Lung (tissue), 11 donors: ENCODE measurements at regions not wholly inside any gene's neighbourhood (a gene's known extent, or its start where the extent isn't known, plus 50 kb on each side); places are given as distances from the start of the nearest gene placed in this dataset.

Experiments
- ATAC-seq: fragments of 200-7000 bp; cut with Tn5 transposase; one replicate; pipeline ENCODE4 v1.9.1; 2020; ENCODE audit warnings: moderate number of reproducible peaks; ENCODE audit not compliant: insufficient read depth, low FRiP score
- DNase-seq, 3 donors: peaks; one replicate each; pipeline ENCODE4 v3.0.0-alpha.2; 2013 to 2017
- H3K27ac ChIP-seq, 2 donors: one replicate each; pipeline ENCODE4 v1.5.1; 2013; ENCODE audit warnings: mild to moderate bottlenecking in 2 of 2, moderate library complexity in 2 of 2, control low read depth in 1 of 2, inconsistent platforms in 1 of 2, low read depth in 1 of 2, low read length in 1 of 2
- H3K27me3 ChIP-seq, 3 donors: one replicate each; pipeline ENCODE4 v1.5.1; 2013; ENCODE audit warnings: low read length in 2 of 3; ENCODE audit not compliant: control insufficient read depth in 3 of 3, insufficient read depth in 3 of 3
- H3K36me3 ChIP-seq, 4 donors: one replicate each; pipeline ENCODE4 v1.5.1; 2013; ENCODE audit warnings: low read length in 4 of 4, mild to moderate bottlenecking in 1 of 4, moderate library complexity in 1 of 4; ENCODE audit not compliant: control insufficient read depth in 4 of 4, insufficient read depth in 4 of 4
- H3K4me1 ChIP-seq, 5 donors: one replicate each; pipeline ENCODE4 v1.5.1; 2013; ENCODE audit warnings: low read length in 5 of 5, mild to moderate bottlenecking in 2 of 5, moderate library complexity in 1 of 5; ENCODE audit not compliant: control insufficient read depth in 5 of 5, insufficient read depth in 5 of 5
- H3K4me3 ChIP-seq: one replicate; pipeline ENCODE4 v1.5.1; 2013; ENCODE audit warnings: mild to moderate bottlenecking, control low read depth, moderate library complexity
- H3K9ac ChIP-seq, 2 donors: one replicate each; pipeline ENCODE4 v1.5.1; 2013; ENCODE audit warnings: low read length in 2 of 2, control low read depth in 1 of 2; ENCODE audit not compliant: insufficient read depth in 1 of 2
- H3K9me3 ChIP-seq, 4 donors: one replicate each; pipeline ENCODE4 v1.5.1; 2013; ENCODE audit warnings: low read length in 3 of 4, mild to moderate bottlenecking in 1 of 4, moderate library complexity in 1 of 4; ENCODE audit not compliant: control insufficient read depth in 4 of 4, insufficient read depth in 3 of 4
- CTCF ChIP-seq: IDR thresholded peaks from 2 replicates; pipeline ENCODE4 v1.5.1; 2012; ENCODE audit warnings: mild to moderate bottlenecking; ENCODE audit errors: control extremely low read depth, extremely low read depth
- WGBS, 2 donors: extraction: QIAGEN DNeasy Blood & Tissue Kit; methylation state at CpG; one replicate each; pipeline ENCODE4 v1.1.7; 2013; 5-methylcytosine and 5-hydroxymethylcytosine counted together
- donor health status: control.
- donor health status: control.
- donor health status: Bipolar disorder and iron deficiency.
- donor health status: healthy.
- donor health status: DM: yes; HTN: yes; CAD: no.

DNA sequence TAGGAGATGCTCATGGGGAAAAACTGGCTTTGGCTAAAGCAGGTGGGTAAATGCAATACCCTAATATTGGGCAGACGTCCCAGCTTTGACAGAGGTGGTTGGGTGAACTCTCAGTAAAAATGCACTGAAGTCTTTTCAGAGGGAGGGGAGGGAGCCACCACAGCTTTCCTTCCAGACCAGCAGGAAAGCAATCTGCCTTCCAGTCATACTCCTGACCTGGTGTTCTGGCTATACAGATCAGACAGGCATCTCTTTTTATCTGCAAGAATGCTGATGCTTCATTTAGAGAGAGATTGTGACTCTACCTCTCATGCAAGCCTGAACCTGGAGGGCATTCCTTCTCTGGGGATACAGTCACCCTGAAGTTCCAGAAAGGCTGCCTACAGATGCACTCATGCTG lies 52.6 kb upstream of the ICA1 start:
- 90 to 94% methylated on average over 1 of the region's 1 CpG for WGBS, 2 donors
- Histone ChIP-seq H3K4me1 (no peaks in the 10 kb centered on the region), H3K36me3 (no peaks in the 10 kb centered on the region), H3K27ac (no peak overlapping the region), H3K9ac (no peak overlapping the region), H3K9me3 (peaks cover 0 to 11% (median 3%) of the 10 kb centered on the region in 4 donors), H3K4me3 (no peak overlapping the region), H3K27me3 (no peaks in the 10 kb centered on the region)
- no peak for TF ChIP-seq CTCF
- no peak for ATAC-seq
- no peak for DNase-seq

- Histone ChIP-seq H3K36me3 (no peaks in the 10 kb centered on the region), H3K9ac (no peak overlapping the region), H3K9me3 (peaks cover 0 to 16% (median 0%) of the 10 kb centered on the region in 4 donors), H3K27me3 (no peaks in the 10 kb centered on the region), H3K4me3 (no peak overlapping the region), H3K4me1 (no peaks in the 10 kb centered on the region), H3K27ac (no peak overlapping the region)
- WGBS, 2 donors = 90 to 97% methylated on average over 1 of the region's 1 CpG
- no peak for DNase-seq
- ATAC-seq = no peak
- TF ChIP-seq CTCF = no peak
These were observed 57.1 kb upstream of the ICA1 start for GRCh38 chr7:8319115-8319514.

DNA sequence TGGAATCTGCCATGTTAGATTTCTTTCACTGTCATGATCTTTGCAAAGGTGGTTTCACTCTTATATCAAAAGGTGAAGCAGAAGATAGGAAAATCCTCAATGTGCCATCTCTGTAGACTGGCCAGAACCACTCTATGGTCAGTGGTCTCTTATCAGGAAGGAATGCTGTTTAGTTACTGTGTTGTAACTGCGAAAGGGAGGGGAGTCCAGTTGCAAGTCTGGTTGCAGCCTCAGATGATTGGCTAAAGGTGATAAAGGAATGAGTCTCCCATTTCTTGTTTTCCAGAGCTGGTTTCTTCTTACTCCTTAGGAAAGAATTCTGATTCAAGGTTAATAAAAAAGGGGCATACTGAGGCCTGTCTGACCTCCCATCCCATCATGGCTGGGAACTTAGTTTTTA lies 58.2 kb upstream of the ICA1 start:
- no peak for DNase-seq
- TF ChIP-seq CTCF = no peak

DNA sequence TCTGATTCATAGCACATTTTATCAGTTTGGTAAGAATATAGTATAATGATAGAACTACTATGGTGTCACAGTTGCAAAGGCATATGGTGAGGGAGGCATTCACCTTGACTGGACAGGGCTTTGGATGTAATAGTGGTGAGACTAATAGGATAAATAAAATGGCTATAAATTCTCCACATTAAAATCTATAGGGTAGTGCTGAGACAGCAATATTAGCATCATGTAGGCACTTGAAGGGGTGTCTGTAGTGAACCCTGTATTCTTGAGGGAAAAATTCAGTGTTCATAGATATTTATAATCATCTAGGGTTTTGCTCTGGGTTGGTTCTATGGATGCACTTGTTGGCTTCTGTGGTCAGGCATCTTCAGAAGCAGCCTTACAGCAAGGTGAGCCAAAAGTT lies 59.3 kb upstream of the ICA1 start:
- no peak overlapping the region for H3K27ac ChIP-seq
- ATAC-seq (peak; percentile 11), DNase-seq (no peak)
- no peaks in the 10 kb centered on the region for H3K27me3 ChIP-seq
- no peak overlapping the region for H3K4me3 ChIP-seq
- no peaks in the 10 kb centered on the region for H3K4me1 ChIP-seq
- H3K36me3 ChIP-seq = no peaks in the 10 kb centered on the region
- peaks cover 0 to 8% (median 0%) of the 10 kb centered on the region in 4 donors for H3K9me3 ChIP-seq
- no peak for TF ChIP-seq CTCF
- H3K9ac ChIP-seq = no peak overlapping the region

More for the DNA sequence above, 58.2 kb upstream of the ICA1 start:
- no peaks in the 10 kb centered on the region for H3K4me1 ChIP-seq
- no peak overlapping the region for H3K4me3 ChIP-seq
- H3K27ac ChIP-seq = no peak overlapping the region
- H3K9ac ChIP-seq = no peak overlapping the region
- no peak for ATAC-seq
- peaks cover 0 to 12% (median 0%) of the 10 kb centered on the region in 4 donors for H3K9me3 ChIP-seq
- no peaks in the 10 kb centered on the region for H3K36me3 ChIP-seq
- 81 to 94% methylated on average over 1 of the region's 1 CpG for WGBS, 2 donors
- H3K27me3 ChIP-seq = no peaks in the 10 kb centered on the region
